ENCODE measurements at regions not wholly inside any gene's neighbourhood (a gene's known extent, or its start where the extent isn't known, plus 50 kb on each side); places are given as distances from the start of the nearest gene placed in this dataset.

DNA sequence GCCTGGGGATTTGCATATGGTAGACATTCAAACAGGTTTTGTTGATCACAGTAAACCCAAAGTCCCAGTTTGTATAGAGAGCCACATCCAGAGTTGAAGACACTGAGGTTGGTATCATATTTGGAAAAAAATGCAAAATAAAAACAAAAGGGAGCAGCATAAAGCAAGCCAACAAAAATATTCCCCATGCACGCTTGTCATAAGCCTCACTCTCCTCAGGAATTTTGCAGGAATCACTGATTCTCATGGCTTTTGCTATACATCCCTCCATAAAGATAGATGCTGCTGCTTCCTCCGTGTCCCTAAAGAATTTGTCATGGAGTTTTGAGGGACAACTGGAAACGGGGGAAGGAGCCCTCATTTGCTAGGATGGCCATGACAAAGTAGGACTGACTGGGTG, 108.8 kb upstream of the TCF4 start:
- TF ChIP-seq, protein P1, sequence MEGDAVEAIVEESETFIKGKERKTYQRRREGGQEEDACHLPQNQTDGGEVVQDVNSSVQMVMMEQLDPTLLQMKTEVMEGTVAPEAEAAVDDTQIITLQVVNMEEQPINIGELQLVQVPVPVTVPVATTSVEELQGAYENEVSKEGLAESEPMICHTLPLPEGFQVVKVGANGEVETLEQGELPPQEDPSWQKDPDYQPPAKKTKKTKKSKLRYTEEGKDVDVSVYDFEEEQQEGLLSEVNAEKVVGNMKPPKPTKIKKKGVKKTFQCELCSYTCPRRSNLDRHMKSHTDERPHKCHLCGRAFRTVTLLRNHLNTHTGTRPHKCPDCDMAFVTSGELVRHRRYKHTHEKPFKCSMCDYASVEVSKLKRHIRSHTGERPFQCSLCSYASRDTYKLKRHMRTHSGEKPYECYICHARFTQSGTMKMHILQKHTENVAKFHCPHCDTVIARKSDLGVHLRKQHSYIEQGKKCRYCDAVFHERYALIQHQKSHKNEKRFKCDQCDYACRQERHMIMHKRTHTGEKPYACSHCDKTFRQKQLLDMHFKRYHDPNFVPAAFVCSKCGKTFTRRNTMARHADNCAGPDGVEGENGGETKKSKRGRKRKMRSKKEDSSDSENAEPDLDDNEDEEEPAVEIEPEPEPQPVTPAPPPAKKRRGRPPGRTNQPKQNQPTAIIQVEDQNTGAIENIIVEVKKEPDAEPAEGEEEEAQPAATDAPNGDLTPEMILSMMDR (IDR thresholded peaks at IDR 0.05; ENCODE audit: insufficient read depth, low read depth, low read length), result no peak
- no peak for TF ChIP-seq EZH2 (IDR thresholded peaks at IDR 0.05; ENCODE audit: insufficient read depth, low read length)
